MM.1S (cell line): ENCODE measurements at regions not wholly inside any gene's neighbourhood (a gene's known extent, or its start where the extent isn't known, plus 50 kb on each side); places are given as distances from the start of the nearest gene placed in this dataset.

Experiments
- CTCF ChIP-seq: fragments of 300-600 bp; sonication (generic); IDR thresholded peaks from 2 replicates; pipeline ENCODE4 v1.5.1; 2016; ENCODE audit warnings: antibody characterized with exemption, low read length, mixed read lengths
- EZH2 ChIP-seq: fragments of 300-600 bp; sonication (generic); optimal IDR thresholded peaks from 2 replicates; pipeline ENCODE3; 2017; ENCODE audit warnings: low read depth, mild to moderate bottlenecking, antibody characterized with exemption, low read length, mixed read lengths
- EZH2phosphoT487 ChIP-seq: fragments of 300-600 bp; sonication (generic); IDR thresholded peaks from 2 replicates; pipeline ENCODE4 v1.6.1; 2018; ENCODE audit warnings: antibody characterized with exemption, low read length

GRCh38 chr10:52979295-52979990, 206.9 kb upstream of the MBL2 start:
- TF ChIP-seq CTCF (no peak), EZH2 (no peak), EZH2phosphoT487 (no peak)
